GM19395 (cell line): ENCODE measurements at regions not wholly inside any gene's neighbourhood (a gene's known extent, or its start where the extent isn't known, plus 50 kb on each side); places are given as distances from the start of the nearest gene placed in this dataset.
A peak's percentile ranks its signal among the peaks of the same experiment; 100 is the strongest.

Source experiments
- ATAC-seq: cut with Tn5 transposase; IDR thresholded peaks from one replicate; pipeline ENCODE4 v1.9.1; 2021; ENCODE audit warnings: mild to moderate bottlenecking, moderate library complexity; ENCODE audit not compliant: unreplicated experiment

GRCh38 chr16:79498928-79499327, 101.6 kb downstream of the MAF start:
- ATAC-seq, result no peak

- no peak for ATAC-seq
Measured at GRCh38 chr16:79497606-79498350, 102.8 kb downstream of the MAF start.

DNA sequence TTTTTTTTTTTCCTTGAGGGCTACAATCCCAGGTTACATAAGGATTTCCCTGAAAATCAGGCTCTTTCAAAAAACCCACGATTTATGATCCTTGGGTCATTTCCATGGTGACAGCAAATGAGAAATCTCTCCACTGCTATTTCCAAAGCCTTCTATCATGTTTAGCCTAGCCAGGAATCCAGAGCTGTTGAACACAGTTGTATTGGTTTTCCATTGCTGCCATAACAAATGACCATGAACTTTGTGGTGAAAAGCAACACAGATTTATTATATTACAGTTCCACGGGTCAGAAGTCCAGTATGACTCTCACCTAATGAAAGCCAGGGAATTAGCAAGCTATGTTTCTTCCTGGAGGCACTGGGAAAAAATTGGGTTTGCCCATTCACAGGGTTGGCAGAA, 106.6 kb downstream of the MAF start:
- no peak for ATAC-seq

GRCh38 chr16:79492036-79492435, 108.5 kb downstream of the MAF start:
- ATAC-seq, result no peak

- no peak for ATAC-seq
Measured at GRCh38 chr16:79485020-79485419, 115.5 kb downstream of the MAF start.

- ATAC-seq, result no peak
Measured at GRCh38 chr16:79484237-79484636, 116.3 kb downstream of the MAF start.

DNA sequence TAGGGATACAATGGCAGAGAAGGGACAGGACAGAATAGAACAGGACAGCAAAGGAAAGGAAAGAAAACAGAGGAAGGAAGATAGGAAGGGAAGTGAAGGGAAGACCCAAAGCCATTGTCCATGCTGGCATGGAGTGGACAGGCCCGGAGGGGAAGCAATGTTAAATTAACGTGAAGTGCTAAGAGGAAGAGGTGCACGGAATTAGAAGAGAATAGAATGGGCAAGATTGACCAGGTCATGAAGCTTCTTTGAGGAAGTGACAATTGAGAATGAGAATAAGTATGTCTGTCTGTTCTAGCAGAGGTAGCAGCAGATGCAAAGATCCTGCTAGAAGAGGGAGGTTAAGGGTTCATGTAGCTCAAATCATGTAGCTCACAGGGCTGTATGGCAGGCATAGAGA, 117.2 kb downstream of the MAF start:
- no peak for ATAC-seq

DNA sequence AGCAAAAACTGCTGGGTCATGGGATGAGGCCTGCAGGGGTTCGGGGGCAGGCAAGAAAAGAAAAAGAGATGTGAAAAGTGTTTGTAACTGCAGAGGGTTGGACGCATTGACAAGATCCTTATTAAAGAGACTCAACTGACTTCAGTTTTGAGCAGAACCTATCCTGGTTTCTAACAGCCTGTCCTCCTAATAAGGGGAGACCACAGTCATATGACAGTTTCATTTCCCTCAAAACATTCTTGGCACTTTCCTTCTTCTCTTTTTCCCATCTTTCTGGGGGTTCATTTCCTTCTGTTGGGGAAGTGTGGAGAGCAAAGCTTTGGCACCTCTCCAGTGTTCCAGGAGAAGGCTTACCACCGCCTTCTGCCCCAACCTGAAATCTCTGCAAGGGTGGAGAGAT, 118.5 kb downstream of the MAF start:
- ATAC-seq, result no peak

GRCh38 chr16:79480929-79481328, 119.6 kb downstream of the MAF start:
- no peak for ATAC-seq

- no peak for ATAC-seq
Measured at GRCh38 chr16:79480056-79480455, 120.5 kb downstream of the MAF start.

DNA sequence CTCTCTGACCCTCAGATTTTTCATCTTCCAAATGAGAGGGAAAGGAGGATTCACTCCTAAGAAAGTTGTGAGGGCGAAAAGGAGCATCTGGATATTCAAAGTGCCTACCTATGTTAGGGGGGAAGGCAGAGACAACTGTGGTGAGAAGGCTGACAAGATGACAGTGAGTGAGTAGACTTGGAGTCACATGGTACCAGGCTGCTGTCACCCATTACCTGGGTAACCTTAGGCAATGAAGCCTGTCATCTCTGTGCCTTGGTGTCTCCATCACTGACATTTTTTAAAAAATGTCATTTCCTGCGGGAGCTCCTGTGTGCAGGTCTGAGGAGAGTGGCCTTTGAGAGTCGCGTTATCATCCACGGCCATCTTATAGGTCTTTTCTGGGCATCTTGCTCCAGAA, 124.0 kb downstream of the MAF start:
- ATAC-seq, result no peak

DNA sequence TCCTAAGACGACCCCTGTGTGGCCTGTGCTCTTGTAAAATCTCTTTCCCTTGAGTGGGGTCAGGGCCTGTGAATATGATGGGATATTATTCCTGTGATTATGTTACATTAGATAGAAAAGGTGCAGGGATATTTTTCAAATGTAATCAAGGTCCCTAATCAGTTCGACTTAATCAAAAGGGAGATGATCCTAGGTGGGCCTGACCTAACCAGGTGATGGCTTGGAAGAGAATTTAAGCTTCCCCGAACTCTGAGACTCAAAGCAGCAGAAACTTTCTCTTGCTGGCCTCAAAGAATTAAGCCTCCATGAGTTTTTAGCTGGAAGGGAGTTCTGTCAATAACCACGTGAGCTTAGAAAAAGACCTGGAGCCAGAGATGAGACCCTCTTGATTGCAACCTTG, 124.7 kb downstream of the MAF start:
- no peak for ATAC-seq

DNA sequence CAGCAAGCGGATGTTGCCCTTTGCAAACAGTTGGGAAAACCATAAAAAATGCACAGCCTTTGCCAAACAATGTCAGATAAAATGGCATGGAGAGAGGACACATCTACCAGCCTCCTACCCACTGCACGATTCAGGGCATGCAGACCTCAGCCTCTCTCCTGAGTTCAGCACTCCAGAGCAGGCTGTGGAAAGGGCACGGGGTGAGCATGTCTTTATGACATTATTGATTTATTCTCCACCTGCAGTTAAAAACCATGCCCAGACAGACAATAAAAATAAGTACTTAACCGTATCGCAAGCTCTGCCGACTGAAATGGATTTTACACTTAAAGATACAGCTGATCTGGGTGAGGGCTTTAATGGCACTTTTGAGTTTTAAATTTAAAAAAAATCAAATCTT, 127.1 kb downstream of the MAF start:
- ATAC-seq, result no peak

- ATAC-seq, result no peak
Measured at GRCh38 chr16:79472426-79472825, 128.1 kb downstream of the MAF start.

GRCh38 chr16:79469999-79470398, 130.5 kb downstream of the MAF start:
- no peak for ATAC-seq

DNA sequence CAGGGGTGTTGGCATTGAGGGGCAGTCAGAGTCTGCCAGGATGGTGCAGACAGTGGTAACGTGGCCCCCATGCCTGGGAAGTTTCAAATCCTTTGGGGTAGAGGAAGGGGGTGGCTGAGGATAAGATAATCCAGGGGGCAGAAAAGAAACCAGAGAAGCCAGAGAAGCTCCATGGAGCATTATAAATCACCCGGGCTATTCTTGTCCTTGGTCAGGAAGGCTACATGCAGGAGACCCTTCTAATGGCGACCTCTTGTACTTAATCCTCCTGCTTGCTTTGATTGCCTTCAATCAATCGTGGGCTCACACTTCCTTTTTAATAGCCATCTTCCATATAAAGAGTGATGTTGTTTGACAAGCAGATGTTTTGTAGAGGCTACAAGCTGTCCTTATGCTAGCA, 131.9 kb downstream of the MAF start:
- no peak for ATAC-seq

DNA sequence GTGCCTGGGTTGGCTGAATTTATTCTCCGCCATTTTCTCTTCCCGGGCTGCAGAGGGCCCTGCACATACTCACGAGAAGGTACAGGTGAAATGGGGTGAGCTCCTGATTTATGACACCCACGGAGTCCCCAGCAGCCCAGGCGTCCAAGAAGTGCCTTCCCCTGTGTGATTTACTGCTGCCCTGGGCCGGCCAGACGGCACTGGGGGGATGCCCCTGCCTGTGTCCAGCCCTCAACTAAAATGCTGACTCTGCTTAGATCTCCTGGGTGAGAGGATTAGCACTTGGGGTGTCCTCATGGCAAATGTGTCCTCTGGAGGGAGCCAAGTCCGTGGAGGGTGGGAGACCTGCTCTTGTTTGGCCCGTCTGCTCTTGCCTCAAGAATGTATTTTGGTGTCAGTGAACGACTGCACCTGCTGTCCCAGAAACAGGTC, 132.4 kb downstream of the MAF start:
- no peak for ATAC-seq

DNA sequence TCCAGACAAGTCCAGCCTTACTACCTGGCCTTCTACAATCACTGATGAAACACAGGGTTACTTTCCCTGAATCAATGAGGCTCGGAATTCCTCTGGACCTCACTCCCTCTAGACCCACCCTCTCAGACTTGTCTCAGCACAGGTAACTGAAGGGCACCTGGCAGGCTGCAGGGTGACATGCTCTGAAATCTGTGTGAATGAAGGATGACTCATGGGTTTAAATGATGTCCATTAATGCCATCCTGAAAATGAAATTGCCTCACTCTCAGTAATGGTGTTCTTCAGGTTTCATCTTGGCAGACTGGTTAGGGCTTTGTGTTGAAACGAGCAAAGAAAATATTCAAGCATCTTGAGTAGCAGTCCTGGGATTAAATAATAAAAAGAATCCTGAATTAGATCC, 134.4 kb downstream of the MAF start:
- ATAC-seq, result no peak

- ATAC-seq, result no peak
Measured at GRCh38 chr16:79463841-79464240, 136.7 kb downstream of the MAF start.

DNA sequence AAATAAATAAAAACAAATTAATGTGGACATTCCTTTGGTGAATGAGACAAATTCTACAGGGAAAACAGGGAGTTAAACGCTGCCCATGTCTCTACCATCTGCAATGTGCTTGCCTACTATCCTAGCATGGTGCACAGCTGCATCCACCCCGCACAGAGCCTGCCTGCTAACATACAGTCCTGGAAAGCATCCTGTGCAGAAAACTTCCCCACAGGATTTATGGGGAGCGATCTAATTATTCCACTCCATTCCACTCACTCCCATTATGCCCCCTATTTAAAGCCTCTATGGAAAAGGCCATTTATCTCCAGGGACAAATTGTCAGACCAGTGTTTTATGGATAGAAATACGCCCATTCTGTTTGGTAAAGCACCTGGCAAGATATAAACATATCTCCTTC, 144.5 kb downstream of the MAF start:
- ATAC-seq, result no peak

DNA sequence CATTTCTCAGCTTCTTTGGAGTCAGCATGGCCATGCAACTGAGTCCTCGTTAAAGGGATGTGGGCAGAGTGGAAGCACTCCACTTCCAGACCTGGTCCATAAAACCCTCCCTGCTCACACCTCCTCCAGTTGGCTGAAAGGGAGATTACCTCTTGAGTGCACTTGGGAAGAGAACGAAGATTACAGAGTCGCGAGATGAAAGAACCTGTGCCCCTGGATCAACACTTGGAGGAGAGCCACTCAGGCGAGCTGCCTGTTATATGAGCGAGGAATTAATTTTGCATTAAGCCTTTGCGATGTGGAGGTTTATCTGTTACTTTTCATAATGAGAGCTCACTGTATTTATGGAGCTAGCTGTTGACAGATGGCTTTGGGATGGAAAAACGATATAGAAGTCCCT, 147.9 kb downstream of the MAF start:
- no peak for ATAC-seq

DNA sequence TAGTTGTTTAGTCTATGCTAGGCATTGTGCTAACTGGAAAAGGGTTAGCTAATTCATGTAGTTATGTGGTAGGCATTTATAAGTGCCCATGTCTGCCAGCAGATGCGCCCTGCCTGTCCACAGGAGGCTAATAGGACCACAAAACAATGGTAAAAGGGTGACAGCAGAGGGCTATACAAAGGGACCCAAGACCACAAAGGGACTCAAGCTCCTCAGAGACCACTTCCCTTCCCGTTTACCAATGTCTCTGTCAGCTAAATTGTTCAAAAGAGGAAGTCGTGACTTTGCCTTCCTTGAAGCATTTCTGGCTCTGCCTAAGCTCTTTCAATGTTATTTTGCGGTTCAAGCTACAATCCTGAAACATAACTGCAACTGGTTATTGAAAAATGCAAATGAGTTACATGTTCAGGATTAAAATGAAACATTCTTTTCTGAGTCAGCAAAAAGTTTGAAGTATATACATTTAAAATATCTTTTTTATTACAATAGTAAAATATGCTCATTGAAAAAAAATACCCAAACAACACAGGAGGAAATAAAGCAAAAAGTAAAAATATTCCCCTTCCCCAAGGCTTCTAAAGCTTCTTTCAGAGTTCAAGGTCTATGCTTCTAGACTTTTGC, 149.2 kb downstream of the MAF start:
- ATAC-seq, result peak; percentile 92

- ATAC-seq, result no peak
Measured at GRCh38 chr16:79449900-79450299, 150.6 kb downstream of the MAF start.
